Tibial artery (tissue), 4 donors: ENCODE measurements at regions not wholly inside any gene's neighbourhood (a gene's known extent, or its start where the extent isn't known, plus 50 kb on each side); places are given as distances from the start of the nearest gene placed in this dataset.

Experiments
- DNase-seq, 2 donors: peaks; one replicate each; pipeline ENCODE4 v3.0.0-alpha.2; 2019
- H3K27ac ChIP-seq, 2 donors: fragments of 200-600 bp; sonication (generic) in 1 of 2; 1 replicate in 1 of 2; 2 replicates in 1 of 2; pipeline ENCODE4 v1.5.1; 2018 to 2019; ENCODE audit warnings: mild to moderate bottlenecking in 1 of 2
- H3K27me3 ChIP-seq, 2 donors: fragments of 200-600 bp; sonication (generic) in 1 of 2; one replicate each; pipeline versions ENCODE4 v1.5.1 to v1.6.0; 2016 to 2019
- H3K36me3 ChIP-seq, 3 donors: fragments of 200-600 bp; sonication (generic) in 2 of 3; one replicate each; pipeline ENCODE4 v1.5.1; 2016 to 2019; ENCODE audit warnings: mild to moderate bottlenecking in 2 of 3
- H3K4me1 ChIP-seq, 4 donors: fragments of 200-600 bp; sonication (generic) in 2 of 4; 1 replicate in 3 of 4; 2 replicates in 1 of 4; pipeline ENCODE4 v1.5.1; 2016 to 2019
- H3K4me3 ChIP-seq, 2 donors: fragments of 200-600 bp; sonication (generic) in 1 of 2; 1 replicate in 1 of 2; 2 replicates in 1 of 2; pipeline ENCODE4 v1.5.1; 2018 to 2019; ENCODE audit warnings: mild to moderate bottlenecking in 2 of 2
- H3K9me3 ChIP-seq, 3 donors: fragments of 200-600 bp; sonication (generic) in 1 of 3; one replicate each; pipeline ENCODE4 v1.5.1; 2016 to 2019
- CTCF ChIP-seq, 2 experiments: fragments of 200-600 bp in 1 of 2; fragments of 450-650 bp in 1 of 2; IDR thresholded peaks; one replicate each; pipeline ENCODE4 v1.5.1; 2017 to 2019; ENCODE audit warnings: antibody characterized with exemption in 2 of 2, mild to moderate bottlenecking in 1 of 2, moderate library complexity in 1 of 2
- intact Hi-C: fragments of 100-400 bp; cut with DNase I; formaldehyde crosslinking; loops from one replicate; pipeline ENCODE4 v1.15.0; 2023; ENCODE audit warnings: low total_unique reads

GRCh38 chr1:209157546-209158249, 425.8 kb upstream of the CAMK1G start:
- no peak overlapping the region for H3K4me3 ChIP-seq
- TF ChIP-seq CTCF (IDR thresholded peaks at IDR 0.05) = no peak
- H3K27me3 ChIP-seq = no peaks in the 10 kb centered on the region
- H3K9me3 ChIP-seq = no peaks in the 10 kb centered on the region
- intact Hi-C loops = no loop called here
- no peaks in the 10 kb centered on the region for H3K36me3 ChIP-seq
- H3K27ac ChIP-seq = no peak overlapping the region
- DNase-seq = no peak
- H3K4me1 ChIP-seq = peaks cover 0 to 6% (median 3%) of the 10 kb centered on the region in 4 donors

GRCh38 chr1:209158851-209159250, 424.7 kb upstream of the CAMK1G start:
- no peaks in the 10 kb centered on the region for H3K36me3 ChIP-seq
- no peak overlapping the region for H3K4me3 ChIP-seq
- H3K4me1 ChIP-seq = peaks cover 0 to 12% (median 7%) of the 10 kb centered on the region in 4 donors
- H3K27ac ChIP-seq = no peak overlapping the region
- H3K27me3 ChIP-seq = no peaks in the 10 kb centered on the region
- TF ChIP-seq CTCF (IDR thresholded peaks at IDR 0.05) = no peak
- no peaks in the 10 kb centered on the region for H3K9me3 ChIP-seq
- intact Hi-C loops = no loop called here
- no peak for DNase-seq

GRCh38 chr1:209160230-209160629, 423.3 kb upstream of the CAMK1G start:
- H3K4me3 ChIP-seq = no peak overlapping the region
- peaks cover 0 to 12% (median 7%) of the 10 kb centered on the region in 4 donors for H3K4me1 ChIP-seq
- DNase-seq = no peak
- no peaks in the 10 kb centered on the region for H3K27me3 ChIP-seq
- no peak for TF ChIP-seq CTCF (IDR thresholded peaks at IDR 0.05)
- no peaks in the 10 kb centered on the region for H3K36me3 ChIP-seq
- H3K9me3 ChIP-seq = no peaks in the 10 kb centered on the region
- intact Hi-C loops = no loop called here
- no peak overlapping the region for H3K27ac ChIP-seq

GRCh38 chr1:209162651-209163050, 420.9 kb upstream of the CAMK1G start:
- no peaks in the 10 kb centered on the region for H3K9me3 ChIP-seq
- peaks cover 0 to 12% (median 7%) of the 10 kb centered on the region in 4 donors for H3K4me1 ChIP-seq
- no peak for DNase-seq
- intact Hi-C loops = no loop called here
- H3K36me3 ChIP-seq = no peaks in the 10 kb centered on the region
- no peak overlapping the region for H3K27ac ChIP-seq
- TF ChIP-seq CTCF (IDR thresholded peaks at IDR 0.05) = no peak
- no peaks in the 10 kb centered on the region for H3K27me3 ChIP-seq
- H3K4me3 ChIP-seq = no peak overlapping the region

GRCh38 chr1:209168204-209168603, 415.3 kb upstream of the CAMK1G start:
- H3K4me1 ChIP-seq = peaks cover 0 to 18% (median 7%) of the 10 kb centered on the region in 4 donors
- no peak for TF ChIP-seq CTCF (IDR thresholded peaks at IDR 0.05)

More at GRCh38 chr1:209168204-209168603, 415.3 kb upstream of the CAMK1G start:
- Histone ChIP-seq H3K4me3 (no peak overlapping the region), H3K9me3 (no peaks in the 10 kb centered on the region), H3K36me3 (no peaks in the 10 kb centered on the region), H3K27me3 (no peaks in the 10 kb centered on the region), H3K27ac (no peak overlapping the region)
- intact Hi-C loops = no loop called here
- DNase-seq = no peak
